ENCODE measurements at regions not wholly inside any gene's neighbourhood (a gene's known extent, or its start where the extent isn't known, plus 50 kb on each side); places are given as distances from the start of the nearest gene placed in this dataset.

DNA sequence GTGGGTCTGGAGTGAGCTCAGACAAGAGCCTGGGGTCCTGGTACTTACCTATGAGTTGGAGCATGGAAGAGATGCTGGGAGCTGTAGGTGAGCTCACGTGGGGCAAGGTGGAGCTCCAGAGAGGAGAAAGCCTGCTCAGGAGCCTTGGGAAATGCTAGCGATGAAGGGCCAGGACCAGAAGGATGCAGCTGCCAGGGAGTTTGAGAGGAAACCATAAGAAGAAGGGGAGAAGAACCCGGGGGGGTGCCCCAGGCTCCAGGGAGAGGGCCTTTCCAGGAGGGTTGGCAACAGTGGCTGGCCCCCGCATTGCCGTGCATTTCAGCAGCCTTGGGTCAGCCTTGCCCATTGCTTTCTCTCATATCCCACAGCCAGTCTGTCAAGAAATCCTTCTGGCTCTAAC lies 268.7 kb downstream of the GLI2 start:
- no peak overlapping the region for H3K27ac ChIP-seq
- TF ChIP-seq ZFX (IDR thresholded peaks at IDR 0.05): no peak
- TF ChIP-seq, protein P1, sequence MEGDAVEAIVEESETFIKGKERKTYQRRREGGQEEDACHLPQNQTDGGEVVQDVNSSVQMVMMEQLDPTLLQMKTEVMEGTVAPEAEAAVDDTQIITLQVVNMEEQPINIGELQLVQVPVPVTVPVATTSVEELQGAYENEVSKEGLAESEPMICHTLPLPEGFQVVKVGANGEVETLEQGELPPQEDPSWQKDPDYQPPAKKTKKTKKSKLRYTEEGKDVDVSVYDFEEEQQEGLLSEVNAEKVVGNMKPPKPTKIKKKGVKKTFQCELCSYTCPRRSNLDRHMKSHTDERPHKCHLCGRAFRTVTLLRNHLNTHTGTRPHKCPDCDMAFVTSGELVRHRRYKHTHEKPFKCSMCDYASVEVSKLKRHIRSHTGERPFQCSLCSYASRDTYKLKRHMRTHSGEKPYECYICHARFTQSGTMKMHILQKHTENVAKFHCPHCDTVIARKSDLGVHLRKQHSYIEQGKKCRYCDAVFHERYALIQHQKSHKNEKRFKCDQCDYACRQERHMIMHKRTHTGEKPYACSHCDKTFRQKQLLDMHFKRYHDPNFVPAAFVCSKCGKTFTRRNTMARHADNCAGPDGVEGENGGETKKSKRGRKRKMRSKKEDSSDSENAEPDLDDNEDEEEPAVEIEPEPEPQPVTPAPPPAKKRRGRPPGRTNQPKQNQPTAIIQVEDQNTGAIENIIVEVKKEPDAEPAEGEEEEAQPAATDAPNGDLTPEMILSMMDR (conservative IDR thresholded peaks at IDR 0.05): no peak

DNA sequence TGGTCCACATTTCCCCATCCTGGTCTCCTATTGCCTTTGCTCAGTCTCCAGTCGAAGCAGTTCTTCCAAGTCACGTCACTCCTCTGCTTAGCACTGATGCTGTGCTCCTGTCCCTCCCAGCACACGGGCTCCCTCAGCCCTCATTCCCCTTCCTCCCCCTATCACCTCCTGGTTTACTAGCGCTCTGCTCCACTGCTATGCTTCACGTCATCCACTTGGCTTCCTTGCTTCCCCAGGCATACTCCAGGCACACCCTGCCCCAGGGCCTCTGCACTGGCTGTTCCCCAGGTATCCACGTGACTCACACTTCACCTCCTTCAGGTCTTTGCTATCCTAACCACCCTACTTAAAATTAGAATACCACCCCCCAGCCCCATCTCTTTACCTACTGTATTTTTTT lies 269.3 kb downstream of the GLI2 start:
- no peak overlapping the region for H3K27ac ChIP-seq
- TF ChIP-seq, protein P1 (conservative IDR thresholded peaks at IDR 0.05): no peak
- TF ChIP-seq ZFX (IDR thresholded peaks at IDR 0.05): no peak

DNA sequence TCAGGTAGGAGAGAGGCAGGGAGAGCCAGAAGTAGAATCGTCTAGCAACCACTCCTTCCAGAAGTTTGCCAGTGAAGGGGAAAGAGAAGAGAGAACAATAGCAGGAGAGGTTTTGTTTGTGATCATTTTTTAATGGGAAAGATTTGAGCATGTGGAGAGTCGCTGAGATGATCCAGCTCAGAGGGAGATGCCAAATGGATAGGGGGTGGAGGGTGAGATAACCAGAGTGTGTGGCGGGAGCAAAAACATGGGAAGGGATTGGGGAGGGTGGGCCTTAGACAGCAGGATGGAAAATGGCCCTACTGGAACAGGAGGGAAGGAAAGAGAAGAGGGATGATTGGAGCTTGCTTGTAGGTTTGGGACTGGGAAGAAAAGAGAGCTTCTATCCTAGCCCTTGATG lies 269.8 kb downstream of the GLI2 start:
- TF ChIP-seq, protein P1 (conservative IDR thresholded peaks at IDR 0.05): no peak
- no peak for TF ChIP-seq ZFX (IDR thresholded peaks at IDR 0.05)

DNA sequence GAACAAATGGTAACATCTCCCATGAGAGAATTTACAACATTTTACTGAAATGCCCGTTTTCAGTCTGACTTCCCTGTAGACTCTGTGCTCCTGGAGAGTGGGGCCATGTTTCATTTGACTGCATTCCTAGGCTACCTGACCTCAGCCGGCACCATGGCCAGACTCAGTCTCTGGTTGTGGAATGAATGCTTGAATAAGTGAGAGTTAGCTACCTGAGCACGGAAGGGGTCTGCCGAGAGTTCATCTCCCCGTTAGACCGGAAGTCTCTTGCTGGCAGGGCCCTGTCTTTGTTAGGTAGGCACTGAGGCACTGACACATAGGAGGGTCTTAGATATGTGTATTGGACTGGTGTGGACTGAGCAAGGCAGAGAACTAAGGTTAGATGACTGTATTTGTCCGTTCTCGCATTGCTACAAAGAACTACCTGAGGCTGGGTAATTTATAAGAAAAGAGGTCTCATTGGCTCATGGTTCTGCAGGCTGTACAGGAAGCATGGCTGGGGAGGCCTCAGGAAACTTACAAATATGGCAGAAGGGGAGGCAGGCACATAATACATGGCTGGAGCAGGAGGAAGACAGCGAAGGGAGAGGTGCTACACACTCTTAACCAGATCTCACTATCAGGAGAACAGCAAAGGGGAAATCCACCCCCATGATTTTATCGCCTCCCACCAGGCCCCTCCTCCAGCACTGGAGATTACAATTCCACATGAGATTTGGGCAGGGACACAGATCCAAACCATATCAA lies 271.2 kb downstream of the GLI2 start:
- H3K27ac ChIP-seq: no peak overlapping the region
- TF ChIP-seq, protein P1 (conservative IDR thresholded peaks at IDR 0.05): no peak
- TF ChIP-seq ZFX (IDR thresholded peaks at IDR 0.05): no peak

More for the DNA sequence above, 269.8 kb downstream of the GLI2 start:
- no peak overlapping the region for H3K27ac ChIP-seq

DNA sequence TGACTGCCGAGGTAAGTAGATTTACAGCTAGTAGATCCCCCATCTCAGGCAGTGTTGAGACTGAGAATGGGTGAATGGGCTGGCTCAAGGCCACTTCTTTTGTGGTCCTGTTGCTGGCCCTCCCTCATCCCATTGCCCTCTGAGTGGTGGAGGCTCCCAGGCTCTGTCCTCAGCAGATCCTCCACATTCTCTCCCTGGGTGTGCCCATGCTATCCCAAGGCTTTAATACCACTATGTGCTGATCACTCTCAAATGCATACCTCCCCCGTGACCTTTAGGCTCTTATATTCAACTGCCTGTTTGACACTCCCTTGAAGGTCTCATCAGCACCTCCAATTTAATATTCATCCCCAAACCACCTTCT lies 271.8 kb downstream of the GLI2 start:
- H3K27ac ChIP-seq: no peak overlapping the region
- TF ChIP-seq, protein P1 (conservative IDR thresholded peaks at IDR 0.05): no peak
- TF ChIP-seq ZFX (IDR thresholded peaks at IDR 0.05): no peak

DNA sequence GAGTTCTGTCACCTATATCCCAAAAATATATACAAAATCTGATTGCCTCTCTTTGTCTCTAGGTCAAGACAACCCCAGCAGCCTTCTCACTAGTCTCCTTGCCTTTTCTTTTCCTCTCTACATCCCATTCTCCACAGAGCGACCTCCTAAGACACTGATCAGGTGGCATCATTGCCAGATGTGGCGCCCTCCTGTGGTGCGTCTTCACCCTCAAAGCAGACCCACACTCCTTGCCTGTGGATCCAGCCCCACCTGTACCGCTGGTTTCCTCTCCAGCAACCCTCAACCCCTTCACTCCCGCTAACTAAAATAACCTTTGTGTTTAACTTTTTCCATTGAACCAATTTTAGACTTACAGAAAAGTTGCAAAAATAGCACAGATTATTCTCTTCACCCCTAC lies 273.3 kb downstream of the GLI2 start:
- H3K27ac ChIP-seq: no peak overlapping the region
- TF ChIP-seq, protein P1 (conservative IDR thresholded peaks at IDR 0.05): peak; percentile 34
- TF ChIP-seq ZFX (IDR thresholded peaks at IDR 0.05): no peak

DNA sequence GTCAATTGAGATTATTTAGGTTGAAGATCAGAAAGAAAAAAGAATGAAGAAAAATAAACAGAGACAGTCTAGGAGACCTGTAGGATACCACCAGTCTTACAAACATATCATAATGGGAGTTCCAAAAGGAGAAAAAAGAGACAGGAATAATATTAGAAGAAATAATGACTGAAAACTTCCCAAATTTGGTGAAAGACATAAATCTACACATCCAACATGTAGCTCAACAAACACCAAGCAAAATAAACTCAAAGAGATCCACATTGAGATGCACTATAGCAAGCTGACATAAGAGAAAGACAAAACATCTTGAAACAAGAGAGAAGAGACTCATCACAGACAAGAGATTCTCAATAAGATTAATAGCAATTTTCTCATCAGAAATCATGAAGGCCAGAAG lies 274.0 kb downstream of the TFCP2L1 start:
- no peak overlapping the region for H3K27ac ChIP-seq
- TF ChIP-seq, protein P1 (conservative IDR thresholded peaks at IDR 0.05): no peak
- no peak for TF ChIP-seq ZFX (IDR thresholded peaks at IDR 0.05)

Measured in C4-2B (cell line).